ENCODE measurements at regions not wholly inside any gene's neighbourhood (a gene's known extent, or its start where the extent isn't known, plus 50 kb on each side); places are given as distances from the start of the nearest gene placed in this dataset.

DNA sequence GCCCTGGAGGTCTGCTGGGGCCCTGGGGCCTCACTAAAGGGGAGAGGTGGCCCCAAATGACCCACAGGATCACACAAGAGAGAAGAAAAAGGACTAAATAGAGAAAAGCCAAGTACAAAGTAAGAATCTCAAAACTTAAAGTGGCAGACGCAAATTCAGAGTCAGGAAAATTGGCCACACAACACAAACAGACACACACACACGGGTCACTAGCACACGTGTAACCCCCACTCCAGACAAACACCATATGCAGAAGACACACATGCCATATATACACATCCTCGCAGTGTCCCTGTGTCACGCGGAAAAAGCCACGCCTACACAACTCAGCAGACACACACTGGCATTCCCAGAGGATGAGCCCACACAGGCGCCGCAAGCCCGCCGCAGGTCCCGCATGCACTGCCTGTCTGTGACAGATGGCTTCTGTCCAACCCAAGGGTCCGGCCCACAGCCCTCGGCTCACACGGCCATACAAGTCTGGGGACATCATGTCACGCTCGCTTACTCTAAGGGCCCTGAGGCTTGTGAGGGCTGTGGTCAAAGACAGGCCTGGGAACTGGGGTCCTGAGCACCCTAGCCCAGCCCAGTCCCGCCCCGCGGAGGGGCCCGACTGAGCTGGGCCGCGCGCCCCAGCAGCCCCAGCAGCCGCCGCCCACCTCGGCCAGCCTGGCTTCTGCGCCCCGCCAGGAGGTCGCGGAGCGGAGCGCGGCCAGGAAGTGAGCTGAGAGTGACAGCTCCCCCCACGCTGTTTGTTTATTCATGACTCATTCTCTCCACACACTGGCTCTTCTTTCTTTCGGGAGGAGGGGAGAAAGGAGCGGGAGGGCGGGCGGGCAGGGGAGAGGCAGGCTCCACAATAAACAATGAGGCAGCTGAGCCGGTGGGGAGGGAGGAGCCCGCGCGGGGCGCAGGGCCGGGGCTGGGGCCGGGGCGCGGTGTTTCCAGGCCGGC, 95.5 kb upstream of the ZMIZ1 start:
- peak overlapping the region; percentile 96 for H2BK15ac ChIP-seq (ENCODE audit: low read length)
- peak overlapping the region; percentile 71 for H3K9ac ChIP-seq (ENCODE audit: low read depth, low read length, poor library complexity)
- peak overlapping the region; percentile 60 for H2BK5ac ChIP-seq (ENCODE audit: low read length)
- H3K27ac ChIP-seq (replicated peaks; ENCODE audit: low read length): peak overlapping the region; percentile 93
- peak overlapping the region; percentile 81 for H2AFZ ChIP-seq (ENCODE audit: low read length)
- no peak overlapping the region for H4K91ac ChIP-seq (ENCODE audit: low read depth, low read length, poor library complexity)
- peak overlapping the region; percentile 67 for H3K23ac ChIP-seq (ENCODE audit: low read depth, low read length, poor library complexity)
- no peak overlapping the region for H3K4ac ChIP-seq (ENCODE audit: low read length)
- H3K27me3 ChIP-seq (ENCODE audit: control insufficient read depth in 3 of 3, insufficient read depth in 3 of 3, low read depth in 1 of 3, low read length in 3 of 3): peaks cover 0 to 4% (median 0%) of the 10 kb centered on the region in 3 experiments
- peak overlapping the region; percentile 89 for H3K14ac ChIP-seq (ENCODE audit: low read length)
- no peaks in the 10 kb centered on the region for H3K9me3 ChIP-seq (replicated peaks in 1 of 2; ENCODE audit: control insufficient read depth in 2 of 2, insufficient read depth in 1 of 2, low read depth in 1 of 2, low read length in 2 of 2)
- H3K18ac ChIP-seq (ENCODE audit: low read length): peak overlapping the region; percentile 92
- H4K8ac ChIP-seq (ENCODE audit: low read depth, low read length): no peak overlapping the region
- DNase-seq (ENCODE audit: low spot score): peak; percentile 90
- no CpG with 5 or more reads among the region's 49 CpGs for WGBS, 2 donors (ENCODE audit: extremely low coverage in 2 of 2, insufficient read length in 2 of 2, insufficient replicate concordance in 1 of 2)
- no peak overlapping the region for H2BK120ac ChIP-seq (ENCODE audit: low read depth, low read length)
- H3K4me2 ChIP-seq (ENCODE audit: insufficient read depth, low read length, poor library complexity, severe bottlenecking): peak overlapping the region; percentile 70
- peak overlapping the region; percentile 92 for H2AK5ac ChIP-seq (ENCODE audit: low read depth, low read length)
- H3K4me1 ChIP-seq (ENCODE audit: control insufficient read depth in 2 of 2, insufficient read depth in 1 of 2, low read depth in 1 of 2, low read length in 2 of 2): peaks cover 35 to 44% of the 10 kb centered on the region in 2 donors
- H3K4me3 ChIP-seq (ENCODE audit: low read length in 2 of 2): peak overlapping the region; percentile 52 to 64
- no peaks in the 10 kb centered on the region for H3K79me1 ChIP-seq (ENCODE audit: low read depth, low read length)
- H3K36me3 ChIP-seq (replicated peaks in 1 of 2; ENCODE audit: control insufficient read depth in 2 of 2, insufficient read depth in 2 of 2, low read length in 2 of 2): no peaks in the 10 kb centered on the region
- H2BK12ac ChIP-seq (ENCODE audit: low read length): peak overlapping the region; percentile 47

GRCh38 chr10:78973901-78974616, 94.7 kb upstream of the ZMIZ1 start:
- no peak overlapping the region for H2AK5ac ChIP-seq (ENCODE audit: low read depth, low read length)
- H2AFZ ChIP-seq (ENCODE audit: low read length): peak overlapping the region; percentile 76
- peak overlapping the region; percentile 48 for H3K4me2 ChIP-seq (ENCODE audit: insufficient read depth, low read length, poor library complexity, severe bottlenecking)
- no peak overlapping the region for H3K14ac ChIP-seq (ENCODE audit: low read length)
- H3K27me3 ChIP-seq (ENCODE audit: control insufficient read depth in 3 of 3, insufficient read depth in 3 of 3, low read depth in 1 of 3, low read length in 3 of 3): peaks cover 0 to 4% (median 0%) of the 10 kb centered on the region in 3 experiments
- no CpG with 5 or more reads among the region's 42 CpGs for WGBS, 2 donors (ENCODE audit: extremely low coverage in 2 of 2, insufficient read length in 2 of 2, insufficient replicate concordance in 1 of 2)
- H2BK15ac ChIP-seq (ENCODE audit: low read length): no peak overlapping the region
- peak overlapping the region; percentile 91 for H3K27ac ChIP-seq (replicated peaks; ENCODE audit: low read length)
- H3K18ac ChIP-seq (ENCODE audit: low read length): peak overlapping the region; percentile 90
- H3K36me3 ChIP-seq (replicated peaks in 1 of 2; ENCODE audit: control insufficient read depth in 2 of 2, insufficient read depth in 2 of 2, low read length in 2 of 2): no peaks in the 10 kb centered on the region
- H2BK120ac ChIP-seq (ENCODE audit: low read depth, low read length): no peak overlapping the region
- no peak overlapping the region for H2BK12ac ChIP-seq (ENCODE audit: low read length)
- H3K4me1 ChIP-seq (ENCODE audit: control insufficient read depth in 2 of 2, insufficient read depth in 1 of 2, low read depth in 1 of 2, low read length in 2 of 2): peaks cover 34 to 44% of the 10 kb centered on the region in 2 donors
- H2BK5ac ChIP-seq (ENCODE audit: low read length): no peak overlapping the region
- no peak overlapping the region for H4K91ac ChIP-seq (ENCODE audit: low read depth, low read length, poor library complexity)
- no peak overlapping the region for H3K23ac ChIP-seq (ENCODE audit: low read depth, low read length, poor library complexity)
- no peak overlapping the region for H3K4ac ChIP-seq (ENCODE audit: low read length)
- no peak overlapping the region for H3K9ac ChIP-seq (ENCODE audit: low read depth, low read length, poor library complexity)
- DNase-seq (ENCODE audit: low spot score): peak; percentile 76
- H3K4me3 ChIP-seq (ENCODE audit: low read length in 2 of 2): peak overlapping the region in 1 of 2 donors; percentile 42
- H4K8ac ChIP-seq (ENCODE audit: low read depth, low read length): no peak overlapping the region
- H3K79me1 ChIP-seq (ENCODE audit: low read depth, low read length): no peaks in the 10 kb centered on the region
- H3K9me3 ChIP-seq (replicated peaks in 1 of 2; ENCODE audit: control insufficient read depth in 2 of 2, insufficient read depth in 1 of 2, low read depth in 1 of 2, low read length in 2 of 2): no peaks in the 10 kb centered on the region

DNA sequence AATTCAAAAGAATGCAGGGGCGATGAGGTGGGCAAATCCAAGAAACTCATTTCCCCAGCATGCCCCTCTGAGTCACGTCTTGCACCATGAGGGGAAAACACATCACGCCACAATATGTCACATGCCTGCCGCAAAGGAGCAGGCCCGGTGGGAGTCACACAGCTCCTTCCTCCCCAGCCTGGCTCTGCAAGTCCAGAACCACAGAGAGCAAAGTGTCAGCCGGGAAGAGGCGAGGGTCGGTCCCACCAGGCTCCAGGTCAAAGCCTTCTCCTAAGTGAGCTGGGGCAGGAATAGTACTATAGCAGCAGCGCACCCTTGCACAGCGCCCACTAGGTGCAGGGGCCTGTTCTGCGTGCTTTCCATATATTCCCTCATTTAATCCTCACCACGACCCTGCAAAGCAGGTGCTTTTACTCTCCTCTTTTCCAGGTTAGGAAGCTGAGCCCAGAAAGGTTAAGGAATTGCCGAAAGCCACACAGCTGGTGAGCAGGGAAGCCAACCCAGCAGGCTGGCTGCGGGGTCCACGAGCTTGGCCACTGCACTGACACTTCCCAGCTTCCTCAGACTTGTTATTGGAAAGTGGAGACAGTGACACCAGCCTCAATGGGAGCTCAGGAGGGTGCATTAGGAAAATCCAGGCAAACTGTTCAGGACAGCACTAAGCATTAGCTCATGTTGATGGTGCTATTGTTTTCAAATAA, 94.0 kb upstream of the ZMIZ1 start:
- WGBS, 2 donors (ENCODE audit: extremely low coverage in 2 of 2, insufficient read length in 2 of 2, insufficient replicate concordance in 1 of 2): no CpG with 5 or more reads among the region's 15 CpGs

More for the DNA sequence above, 94.0 kb upstream of the ZMIZ1 start:
- H3K4ac ChIP-seq (ENCODE audit: low read length): no peak overlapping the region
- peak overlapping the region; percentile 25 for H3K23ac ChIP-seq (ENCODE audit: low read depth, low read length, poor library complexity)
- peak overlapping the region; percentile 76 for H2AFZ ChIP-seq (ENCODE audit: low read length)
- peaks cover 27 to 37% of the 10 kb centered on the region in 2 donors for H3K4me1 ChIP-seq (ENCODE audit: control insufficient read depth in 2 of 2, insufficient read depth in 1 of 2, low read depth in 1 of 2, low read length in 2 of 2)
- H3K79me1 ChIP-seq (ENCODE audit: low read depth, low read length): no peaks in the 10 kb centered on the region
- H3K36me3 ChIP-seq (replicated peaks in 1 of 2; ENCODE audit: control insufficient read depth in 2 of 2, insufficient read depth in 2 of 2, low read length in 2 of 2): no peaks in the 10 kb centered on the region
- H3K9ac ChIP-seq (ENCODE audit: low read depth, low read length, poor library complexity): no peak overlapping the region
- no peak overlapping the region for H2BK12ac ChIP-seq (ENCODE audit: low read length)
- no peaks in the 10 kb centered on the region for H3K9me3 ChIP-seq (replicated peaks in 1 of 2; ENCODE audit: control insufficient read depth in 2 of 2, insufficient read depth in 1 of 2, low read depth in 1 of 2, low read length in 2 of 2)
- H4K8ac ChIP-seq (ENCODE audit: low read depth, low read length): no peak overlapping the region
- H2AK5ac ChIP-seq (ENCODE audit: low read depth, low read length): peak overlapping the region; percentile 1
- peak overlapping the region; percentile 16 for H2BK5ac ChIP-seq (ENCODE audit: low read length)
- no peak overlapping the region for H2BK15ac ChIP-seq (ENCODE audit: low read length)
- H3K4me2 ChIP-seq (ENCODE audit: insufficient read depth, low read length, poor library complexity, severe bottlenecking): peak overlapping the region; percentile 28
- no peak overlapping the region for H3K14ac ChIP-seq (ENCODE audit: low read length)
- peaks cover 0 to 4% (median 0%) of the 10 kb centered on the region in 3 experiments for H3K27me3 ChIP-seq (ENCODE audit: control insufficient read depth in 3 of 3, insufficient read depth in 3 of 3, low read depth in 1 of 3, low read length in 3 of 3)
- peak overlapping the region; percentile 91 for H3K27ac ChIP-seq (replicated peaks; ENCODE audit: low read length)
- H3K18ac ChIP-seq (ENCODE audit: low read length): peak overlapping the region; percentile 90
- no peak overlapping the region for H4K91ac ChIP-seq (ENCODE audit: low read depth, low read length, poor library complexity)
- DNase-seq (ENCODE audit: low spot score): peak; percentile 41
- peak overlapping the region in 1 of 2 donors; percentile 42 for H3K4me3 ChIP-seq (ENCODE audit: low read length in 2 of 2)
- no peak overlapping the region for H2BK120ac ChIP-seq (ENCODE audit: low read depth, low read length)

Measured in neuronal stem cell (in vitro differentiated cells).